Stimulated activated CD4-positive, alpha-beta T cell treated with anti-CD3 and anti-CD28 coated beads, Interleukin-2, amount 100 ng/mL, for 4 hours (primary cell): ENCODE measurements at regions not wholly inside any gene's neighbourhood (a gene's known extent, or its start where the extent isn't known, plus 50 kb on each side); places are given as distances from the start of the nearest gene placed in this dataset.
"Not testable (repeated sequence)": the region's sequence is repeated elsewhere in the genome, so short reads cannot be mapped to it uniquely, and the experiment has no call there.

Experiments used
- DNase-seq: peaks from one replicate; pipeline ENCODE4 v3.0.0-alpha.2; 2020; ENCODE audit warnings: low read depth

- no peak for DNase-seq
Measured at GRCh38 chr6:9095729-9096128, 660.4 kb upstream of the SLC35B3 start.

- no peak for DNase-seq
Measured at GRCh38 chr6:9095137-9095536, 659.8 kb upstream of the SLC35B3 start.

GRCh38 chr6:9089724-9090123 is 654.4 kb upstream of the SLC35B3 start:
- no peak for DNase-seq

GRCh38 chr6:9087470-9087869 is 652.1 kb upstream of the SLC35B3 start:
- DNase-seq, result no peak

- DNase-seq, result no peak
Measured at GRCh38 chr6:9086331-9086730, 651.0 kb upstream of the SLC35B3 start.

GRCh38 chr6:9085709-9086070 is 650.3 kb upstream of the SLC35B3 start:
- no peak for DNase-seq

- DNase-seq, result no peak
Measured at GRCh38 chr6:9085054-9085708, 649.8 kb upstream of the SLC35B3 start.

- DNase-seq, result no peak
Measured at GRCh38 chr6:9083108-9083507, 647.8 kb upstream of the SLC35B3 start.

GRCh38 chr6:9066726-9067125 is 631.4 kb upstream of the SLC35B3 start:
- no peak for DNase-seq

- DNase-seq, result no peak
Measured at GRCh38 chr6:9064156-9064555, 628.8 kb upstream of the SLC35B3 start.

- DNase-seq, result no peak
Measured at GRCh38 chr6:9062596-9062995, 627.3 kb upstream of the SLC35B3 start.

- no peak for DNase-seq
Measured at GRCh38 chr6:9057937-9058336, 622.6 kb upstream of the SLC35B3 start.

- no peak for DNase-seq
Measured at GRCh38 chr6:9056556-9056955, 621.2 kb upstream of the SLC35B3 start.

GRCh38 chr6:9044426-9044825 is 609.1 kb upstream of the SLC35B3 start:
- no peak for DNase-seq

GRCh38 chr6:9040718-9041117 is 605.4 kb upstream of the SLC35B3 start:
- DNase-seq, result no peak

GRCh38 chr6:9039258-9039657 is 603.9 kb upstream of the SLC35B3 start:
- no peak for DNase-seq

- no peak for DNase-seq
Measured at GRCh38 chr6:9028086-9028485, 592.7 kb upstream of the SLC35B3 start.

- no peak for DNase-seq
Measured at GRCh38 chr6:9025796-9026394, 590.5 kb upstream of the SLC35B3 start.

- no peak for DNase-seq
Measured at GRCh38 chr6:9025228-9025627, 589.9 kb upstream of the SLC35B3 start.

GRCh38 chr6:9024246-9024645 is 588.9 kb upstream of the SLC35B3 start:
- DNase-seq, result not testable (repeated sequence)

GRCh38 chr6:9020001-9020400 is 584.7 kb upstream of the SLC35B3 start:
- no peak for DNase-seq

- no peak for DNase-seq
Measured at GRCh38 chr6:9009931-9010330, 574.6 kb upstream of the SLC35B3 start.

GRCh38 chr6:9007027-9007426 is 571.7 kb upstream of the SLC35B3 start:
- no peak for DNase-seq

- no peak for DNase-seq
Measured at GRCh38 chr6:9002833-9003232, 567.5 kb upstream of the SLC35B3 start.
